ENCODE measurements at regions not wholly inside any gene's neighbourhood (a gene's known extent, or its start where the extent isn't known, plus 50 kb on each side); places are given as distances from the start of the nearest gene placed in this dataset.

DNA sequence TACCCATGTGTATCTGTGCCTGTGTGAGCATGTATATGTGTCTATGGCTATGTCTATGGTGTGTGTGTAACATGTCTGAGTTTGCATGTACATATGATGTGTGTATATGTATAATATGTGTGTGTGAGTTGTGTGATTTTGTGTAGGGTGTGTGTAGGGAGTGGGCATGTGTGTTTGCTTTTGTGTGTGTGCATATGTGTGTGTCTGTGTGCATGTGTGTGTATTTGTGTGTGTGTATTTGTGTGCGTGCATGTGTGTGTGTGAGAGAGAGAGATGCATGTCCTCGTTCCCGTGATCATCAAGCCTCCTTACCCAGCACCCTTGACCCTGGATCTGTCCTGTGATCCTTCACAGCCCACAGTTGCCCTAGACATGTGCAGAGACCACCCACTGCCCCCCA, 79.5 kb downstream of the LINGO1 start:
- Mint-ChIP-seq H3K27me3 (no peaks in the 10 kb centered on the region), H3K27ac (no peak overlapping the region), H3K4me3 (no peak overlapping the region), H3K4me1 (peaks cover 3% of the 10 kb centered on the region), H3K9me3 (ENCODE audit: insufficient read depth) (no peaks in the 10 kb centered on the region)
- DNase-seq (no peak), ATAC-seq (ENCODE audit: low read depth) (no peak)
- TF ChIP-seq, protein P1, sequence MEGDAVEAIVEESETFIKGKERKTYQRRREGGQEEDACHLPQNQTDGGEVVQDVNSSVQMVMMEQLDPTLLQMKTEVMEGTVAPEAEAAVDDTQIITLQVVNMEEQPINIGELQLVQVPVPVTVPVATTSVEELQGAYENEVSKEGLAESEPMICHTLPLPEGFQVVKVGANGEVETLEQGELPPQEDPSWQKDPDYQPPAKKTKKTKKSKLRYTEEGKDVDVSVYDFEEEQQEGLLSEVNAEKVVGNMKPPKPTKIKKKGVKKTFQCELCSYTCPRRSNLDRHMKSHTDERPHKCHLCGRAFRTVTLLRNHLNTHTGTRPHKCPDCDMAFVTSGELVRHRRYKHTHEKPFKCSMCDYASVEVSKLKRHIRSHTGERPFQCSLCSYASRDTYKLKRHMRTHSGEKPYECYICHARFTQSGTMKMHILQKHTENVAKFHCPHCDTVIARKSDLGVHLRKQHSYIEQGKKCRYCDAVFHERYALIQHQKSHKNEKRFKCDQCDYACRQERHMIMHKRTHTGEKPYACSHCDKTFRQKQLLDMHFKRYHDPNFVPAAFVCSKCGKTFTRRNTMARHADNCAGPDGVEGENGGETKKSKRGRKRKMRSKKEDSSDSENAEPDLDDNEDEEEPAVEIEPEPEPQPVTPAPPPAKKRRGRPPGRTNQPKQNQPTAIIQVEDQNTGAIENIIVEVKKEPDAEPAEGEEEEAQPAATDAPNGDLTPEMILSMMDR (IDR thresholded peaks at IDR 0.05) = no peak
- TF ChIP-seq EZH2 (IDR thresholded peaks at IDR 0.05; ENCODE audit: borderline replicate concordance, insufficient read depth, low read depth, low read length, poor library complexity, severe bottlenecking) = no peak
- POLR2A ChIA-PET = no interaction called here
- CTCF ChIA-PET = interaction anchor here (0.6 kb wide), 1 partner anchor 18 kb away, joined by 3 read pairs; no protein-coding TSS in a partner anchor
- H2AFZ ChIP-seq (ENCODE audit: insufficient read depth, low read depth, low read length, poor library complexity, severe bottlenecking) = no peak overlapping the region
- H3K27ac ChIP-seq (ENCODE audit: low read length in 2 of 2) = no peak overlapping the region
- H3K4me1 ChIP-seq (ENCODE audit: control insufficient read depth in 2 of 2, insufficient read depth in 2 of 2, low read length in 2 of 2) = no peaks in the 10 kb centered on the region
- H3K9me3 ChIP-seq (ENCODE audit: control extremely low read depth in 1 of 3, control insufficient read depth in 2 of 3, insufficient read depth in 1 of 3, low read length in 2 of 3) = peaks cover 0 to 3% (median 0%) of the 10 kb centered on the region in 3 donors
- 100% methylated on average over 1 of the region's 3 CpGs for WGBS (ENCODE audit: insufficient coverage)
- intact Hi-C loops (cut with micrococcal nuclease) = no loop called here
- no peak overlapping the region for H3K9ac ChIP-seq (ENCODE audit: low read length)
- H3K27me3 ChIP-seq (replicated peaks in 1 of 4; ENCODE audit: control extremely low read depth in 1 of 4, control insufficient read depth in 3 of 4, insufficient read depth in 4 of 4, low read length in 3 of 4) = no peaks in the 10 kb centered on the region
- H3K4me2 ChIP-seq (replicated peaks; ENCODE audit: low read depth, low read length, poor library complexity, severe bottlenecking) = no peak overlapping the region
- H3K4me3 ChIP-seq (ENCODE audit: control extremely low read depth in 1 of 5, extremely low read depth in 1 of 5, insufficient read depth in 1 of 5, low read depth in 2 of 5, low read length in 4 of 5) = no peak overlapping the region
- no peaks in the 10 kb centered on the region for H4K20me1 ChIP-seq (ENCODE audit: control insufficient read depth, insufficient read depth, low read length, poor library complexity, severe bottlenecking)
- H3K79me2 ChIP-seq (ENCODE audit: control insufficient read depth, insufficient read depth, low read length) = no peaks in the 10 kb centered on the region
- H3K36me3 ChIP-seq (replicated peaks in 1 of 2; ENCODE audit: control extremely low read depth in 1 of 2, control insufficient read depth in 1 of 2, extremely low read depth in 1 of 2, insufficient read depth in 2 of 2, low read length in 1 of 2) = no peaks in the 10 kb centered on the region

DNA sequence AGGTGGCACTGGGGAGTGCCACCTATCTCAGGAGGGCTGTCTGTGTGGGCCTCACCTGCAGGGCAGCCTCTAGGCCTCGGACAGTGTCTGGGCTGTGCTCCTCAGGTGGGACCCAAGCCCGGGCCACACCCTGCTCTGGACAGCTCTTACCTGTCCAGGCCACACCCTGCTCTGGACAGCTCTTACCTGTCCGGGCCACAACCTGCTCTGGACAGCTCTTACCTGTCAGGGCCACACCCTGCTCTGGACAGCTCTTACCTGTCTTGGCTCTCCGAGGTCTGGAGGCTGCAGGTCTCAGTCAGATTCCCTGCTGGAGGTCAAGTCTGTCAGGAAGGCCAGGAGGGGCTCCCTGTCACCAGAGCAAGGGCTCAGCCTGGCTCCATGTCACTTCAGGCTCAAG, 80.6 kb downstream of the LINGO1 start:
- intact Hi-C loops (cut with micrococcal nuclease) = no loop called here
- Mint-ChIP-seq H3K4me1 (peaks cover 7% of the 10 kb centered on the region), H3K27ac (no peak overlapping the region), H3K9me3 (ENCODE audit: insufficient read depth) (no peaks in the 10 kb centered on the region), H3K4me3 (no peak overlapping the region), H3K27me3 (no peaks in the 10 kb centered on the region)
- DNase-seq = no peak
- Histone ChIP-seq H3K4me2 (replicated peaks; ENCODE audit: low read depth, low read length, poor library complexity, severe bottlenecking) (no peak overlapping the region), H3K27me3 (replicated peaks in 1 of 4; ENCODE audit: control extremely low read depth in 1 of 4, control insufficient read depth in 3 of 4, insufficient read depth in 4 of 4, low read length in 3 of 4) (no peaks in the 10 kb centered on the region), H3K36me3 (replicated peaks in 1 of 2; ENCODE audit: control extremely low read depth in 1 of 2, control insufficient read depth in 1 of 2, extremely low read depth in 1 of 2, insufficient read depth in 2 of 2, low read length in 1 of 2) (no peaks in the 10 kb centered on the region), H2AFZ (ENCODE audit: insufficient read depth, low read depth, low read length, poor library complexity, severe bottlenecking) (no peak overlapping the region), H3K4me3 (ENCODE audit: control extremely low read depth in 1 of 5, extremely low read depth in 1 of 5, insufficient read depth in 1 of 5, low read depth in 2 of 5, low read length in 4 of 5) (no peak overlapping the region), H4K20me1 (ENCODE audit: control insufficient read depth, insufficient read depth, low read length, poor library complexity, severe bottlenecking) (no peaks in the 10 kb centered on the region), H3K9me3 (ENCODE audit: control extremely low read depth in 1 of 3, control insufficient read depth in 2 of 3, insufficient read depth in 1 of 3, low read length in 2 of 3) (peaks cover 0 to 12% (median 0%) of the 10 kb centered on the region in 3 donors), H3K9ac (ENCODE audit: low read length) (no peak overlapping the region), H3K27ac (ENCODE audit: low read length in 2 of 2) (no peak overlapping the region), H3K79me2 (ENCODE audit: control insufficient read depth, insufficient read depth, low read length) (no peaks in the 10 kb centered on the region), H3K4me1 (ENCODE audit: control insufficient read depth in 2 of 2, insufficient read depth in 2 of 2, low read length in 2 of 2) (no peaks in the 10 kb centered on the region)
- ChIA-PET CTCF (interaction anchor here (2.1 kb wide), 1 partner anchor 9 kb away, joined by 8 read pairs; no protein-coding TSS in a partner anchor), POLR2A (no interaction called here)
- no peak for TF ChIP-seq EZH2 (IDR thresholded peaks at IDR 0.05; ENCODE audit: borderline replicate concordance, insufficient read depth, low read depth, low read length, poor library complexity, severe bottlenecking)
- no peak for ATAC-seq (ENCODE audit: low read depth)
- 83% methylated on average over 3 of the region's 4 CpGs for WGBS (ENCODE audit: insufficient coverage)

Measured in B cell (primary cell).